OCI-LY3 (cell line): ENCODE measurements at regions not wholly inside any gene's neighbourhood (a gene's known extent, or its start where the extent isn't known, plus 50 kb on each side); places are given as distances from the start of the nearest gene placed in this dataset.

ENCODE experiments used
- H2AFZ ChIP-seq: fragments of 200-600, 300-600 bp; shearing (Covaris generic); 2 replicates; pipeline ENCODE4 v1.6.0; 2014; ENCODE audit warnings: antibody characterized with exemption, low read depth, low read length
- H3K27ac ChIP-seq: fragments of 200-600, 300-600 bp; sonication (generic); 2 replicates; pipeline ENCODE4 v1.5.1; 2014; ENCODE audit warnings: mild to moderate bottlenecking, low read length, moderate library complexity, mixed read lengths
- H3K27me3 ChIP-seq: fragments of 200-600, 300-600 bp; sonication (generic); 2 replicates; pipeline ENCODE4 v1.6.1; 2014; ENCODE audit warnings: low read depth, low read length, mixed read lengths
- H3K36me3 ChIP-seq: fragments of 200-600, 300-600 bp; sonication (generic); replicated peaks from 2 replicates; pipeline ENCODE3; 2014; ENCODE audit warnings: low read depth, low read length, mixed read lengths
- H3K4me1 ChIP-seq: fragments of 300-600, 200-600 bp; sonication (generic); 2 replicates; pipeline ENCODE4 v1.6.1; 2014; ENCODE audit warnings: low read length, mixed read lengths
- H3K4me2 ChIP-seq: fragments of 200-600, 300-600 bp; sonication (generic); 2 replicates; pipeline ENCODE4 v1.6.1; 2014; ENCODE audit warnings: low read length, mixed read lengths
- H3K4me3 ChIP-seq: fragments of 300-600, 200-600 bp; sonication (generic); 2 replicates; pipeline ENCODE4 v1.5.1; 2014; ENCODE audit warnings: antibody characterized with exemption, mild to moderate bottlenecking, low read length, moderate library complexity
- H3K79me2 ChIP-seq: fragments of 300-600, 200-600 bp; shearing (Covaris generic); 2 replicates; pipeline ENCODE4 v1.6.1; 2014; ENCODE audit warnings: mild to moderate bottlenecking, low read length, mixed read lengths
- H3K9ac ChIP-seq: fragments of 300-600, 200-600 bp; shearing (Covaris generic); 2 replicates; pipeline ENCODE4 v1.6.0; 2014; ENCODE audit warnings: mild to moderate bottlenecking, low read length, moderate library complexity
- H3K9me3 ChIP-seq: fragments of 200-600, 300-600 bp; shearing (Covaris generic); 2 replicates; pipeline ENCODE4 v1.6.1; 2014; ENCODE audit warnings: low read length, mixed read lengths; ENCODE audit not compliant: insufficient read depth
- H4K20me1 ChIP-seq: fragments of 200-600, 300-600 bp; sonication (generic); 2 replicates; pipeline ENCODE4 v1.6.1; 2016; ENCODE audit warnings: low read length, mixed read lengths; ENCODE audit not compliant: insufficient read depth
- EZH2phosphoT487 ChIP-seq: fragments of 200-600 bp; shearing (Covaris generic); IDR thresholded peaks from 2 replicates; pipeline ENCODE4 v1.6.1; 2018; ENCODE audit warnings: antibody characterized with exemption, mixed run types, low read depth
- TF ChIP-seq, protein P1 (sequence below): fragments of 200-600, 300-600 bp; sonication (generic); IDR thresholded peaks from 2 replicates; pipeline ENCODE4 v1.5.1; 2014; ENCODE audit warnings: antibody characterized with exemption, low read length, low read depth

DNA sequence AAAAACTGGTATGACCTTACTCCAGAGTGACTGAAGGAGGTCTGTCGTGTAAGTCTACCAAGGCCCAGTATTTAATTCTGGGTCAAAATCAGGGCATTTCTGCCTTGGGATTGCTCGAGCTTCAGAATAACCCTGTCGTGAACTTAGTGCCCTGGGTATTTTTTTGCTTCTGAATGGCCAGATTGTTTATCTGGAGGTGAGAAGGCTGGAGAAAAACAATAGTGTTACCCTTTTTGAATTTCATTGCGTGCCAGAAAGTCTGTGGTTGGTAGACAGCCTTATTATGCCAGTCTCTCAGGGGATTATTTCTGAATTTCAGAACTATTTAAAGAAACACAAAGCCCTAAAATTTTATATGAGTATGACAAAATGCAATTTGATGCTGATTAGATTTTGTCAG lies 323.4 kb downstream of the CSNK1G3 start:
- Histone ChIP-seq H3K27ac (no peak overlapping the region), H3K4me2 (no peak overlapping the region)
- TF ChIP-seq, protein P1, sequence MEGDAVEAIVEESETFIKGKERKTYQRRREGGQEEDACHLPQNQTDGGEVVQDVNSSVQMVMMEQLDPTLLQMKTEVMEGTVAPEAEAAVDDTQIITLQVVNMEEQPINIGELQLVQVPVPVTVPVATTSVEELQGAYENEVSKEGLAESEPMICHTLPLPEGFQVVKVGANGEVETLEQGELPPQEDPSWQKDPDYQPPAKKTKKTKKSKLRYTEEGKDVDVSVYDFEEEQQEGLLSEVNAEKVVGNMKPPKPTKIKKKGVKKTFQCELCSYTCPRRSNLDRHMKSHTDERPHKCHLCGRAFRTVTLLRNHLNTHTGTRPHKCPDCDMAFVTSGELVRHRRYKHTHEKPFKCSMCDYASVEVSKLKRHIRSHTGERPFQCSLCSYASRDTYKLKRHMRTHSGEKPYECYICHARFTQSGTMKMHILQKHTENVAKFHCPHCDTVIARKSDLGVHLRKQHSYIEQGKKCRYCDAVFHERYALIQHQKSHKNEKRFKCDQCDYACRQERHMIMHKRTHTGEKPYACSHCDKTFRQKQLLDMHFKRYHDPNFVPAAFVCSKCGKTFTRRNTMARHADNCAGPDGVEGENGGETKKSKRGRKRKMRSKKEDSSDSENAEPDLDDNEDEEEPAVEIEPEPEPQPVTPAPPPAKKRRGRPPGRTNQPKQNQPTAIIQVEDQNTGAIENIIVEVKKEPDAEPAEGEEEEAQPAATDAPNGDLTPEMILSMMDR: no peak

DNA sequence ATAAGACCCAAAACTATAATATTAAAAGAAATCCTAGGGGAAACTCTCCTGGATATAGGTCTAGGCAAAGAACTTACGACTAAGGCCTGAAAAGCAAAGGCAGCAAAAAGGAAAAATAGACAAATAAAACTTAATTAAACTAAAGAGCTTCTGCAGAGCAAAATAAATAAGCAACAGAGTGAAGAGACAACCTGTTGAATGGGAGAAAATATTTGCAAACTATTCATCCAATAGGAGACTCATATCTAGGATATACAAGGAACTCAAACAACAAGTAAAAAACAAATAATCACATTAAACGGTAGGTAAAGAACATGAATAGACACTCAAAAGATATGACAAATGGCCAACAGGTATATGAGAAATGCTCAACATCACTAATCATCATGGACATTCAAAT lies 318.6 kb downstream of the CSNK1G3 start:
- Histone ChIP-seq H3K36me3 (no peaks in the 10 kb centered on the region), H3K9me3 (no peaks in the 10 kb centered on the region), H4K20me1 (no peaks in the 10 kb centered on the region), H2AFZ (no peak overlapping the region), H3K9ac (no peak overlapping the region), H3K27ac (no peak overlapping the region), H3K4me1 (no peaks in the 10 kb centered on the region), H3K4me3 (no peak overlapping the region), H3K27me3 (no peaks in the 10 kb centered on the region), H3K79me2 (no peaks in the 10 kb centered on the region), H3K4me2 (no peak overlapping the region)
- TF ChIP-seq EZH2phosphoT487: no peak
- TF ChIP-seq, protein P1: no peak

More for the DNA sequence above, 323.4 kb downstream of the CSNK1G3 start:
- H3K79me2 ChIP-seq: no peaks in the 10 kb centered on the region
- no peaks in the 10 kb centered on the region for H3K9me3 ChIP-seq
- H3K36me3 ChIP-seq: no peaks in the 10 kb centered on the region
- H3K4me3 ChIP-seq: no peak overlapping the region
- H3K27me3 ChIP-seq: no peaks in the 10 kb centered on the region
- no peaks in the 10 kb centered on the region for H4K20me1 ChIP-seq
- H3K9ac ChIP-seq: no peak overlapping the region
- no peak overlapping the region for H2AFZ ChIP-seq
- H3K4me1 ChIP-seq: no peaks in the 10 kb centered on the region

DNA sequence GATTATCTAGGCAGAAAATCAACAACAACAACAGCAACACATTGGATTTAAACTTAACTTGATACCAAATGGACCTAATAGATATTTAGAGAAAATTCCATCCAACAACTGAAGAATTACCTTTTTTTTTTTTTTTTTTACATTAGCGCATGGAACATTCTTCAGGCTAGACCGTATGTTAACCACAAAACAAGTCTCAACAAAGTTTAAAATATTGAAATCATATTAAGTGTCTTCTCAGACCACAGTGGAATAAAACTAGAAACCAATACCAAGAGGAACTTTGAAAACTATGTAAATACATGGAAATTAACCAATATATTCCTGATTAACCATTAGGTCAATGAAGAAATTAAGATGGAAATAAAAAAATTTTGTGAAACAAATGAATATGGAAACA lies 315.8 kb downstream of the CSNK1G3 start:
- H3K9ac ChIP-seq: no peak overlapping the region
- no peaks in the 10 kb centered on the region for H3K36me3 ChIP-seq
- no peaks in the 10 kb centered on the region for H3K27me3 ChIP-seq
- no peak overlapping the region for H3K4me3 ChIP-seq
- no peaks in the 10 kb centered on the region for H4K20me1 ChIP-seq
- H3K9me3 ChIP-seq: no peaks in the 10 kb centered on the region
- H3K4me1 ChIP-seq: no peaks in the 10 kb centered on the region
- no peak overlapping the region for H3K27ac ChIP-seq
- TF ChIP-seq, protein P1: no peak
- TF ChIP-seq EZH2phosphoT487: no peak
- H2AFZ ChIP-seq: no peak overlapping the region
- no peak overlapping the region for H3K4me2 ChIP-seq
- H3K79me2 ChIP-seq: no peaks in the 10 kb centered on the region

DNA sequence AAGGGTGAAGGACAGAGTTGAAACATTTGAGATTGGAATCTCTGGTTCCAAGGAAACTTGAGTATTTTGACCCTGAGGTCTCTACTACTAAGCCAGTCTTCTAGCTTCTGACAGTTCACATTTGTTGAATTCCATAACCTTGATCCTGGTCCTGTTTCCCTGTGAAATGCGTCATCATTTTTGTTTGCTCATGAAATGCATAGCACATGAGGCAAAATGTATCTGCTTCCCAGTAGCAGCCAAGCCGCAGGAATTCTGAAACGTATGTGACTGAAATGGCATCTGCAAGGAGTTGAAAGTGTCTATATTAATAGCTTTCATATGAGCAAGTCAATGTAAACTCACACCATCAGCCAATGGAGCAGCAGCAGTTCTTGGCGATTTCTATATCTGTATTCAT lies 307.9 kb downstream of the CSNK1G3 start:
- H3K27ac ChIP-seq: no peak overlapping the region
- H2AFZ ChIP-seq: no peak overlapping the region
- no peaks in the 10 kb centered on the region for H3K79me2 ChIP-seq
- H3K9me3 ChIP-seq: no peaks in the 10 kb centered on the region
- TF ChIP-seq EZH2phosphoT487: no peak
- TF ChIP-seq, protein P1: no peak
- H3K4me1 ChIP-seq: peaks cover under 1% of the 10 kb centered on the region
- no peaks in the 10 kb centered on the region for H3K36me3 ChIP-seq
- no peaks in the 10 kb centered on the region for H4K20me1 ChIP-seq
- H3K9ac ChIP-seq: no peak overlapping the region
- no peak overlapping the region for H3K4me2 ChIP-seq
- no peaks in the 10 kb centered on the region for H3K27me3 ChIP-seq
- H3K4me3 ChIP-seq: no peak overlapping the region
